ENCODE measurements at regions not wholly inside any gene's neighbourhood (a gene's known extent, or its start where the extent isn't known, plus 50 kb on each side); places are given as distances from the start of the nearest gene placed in this dataset.

DNA sequence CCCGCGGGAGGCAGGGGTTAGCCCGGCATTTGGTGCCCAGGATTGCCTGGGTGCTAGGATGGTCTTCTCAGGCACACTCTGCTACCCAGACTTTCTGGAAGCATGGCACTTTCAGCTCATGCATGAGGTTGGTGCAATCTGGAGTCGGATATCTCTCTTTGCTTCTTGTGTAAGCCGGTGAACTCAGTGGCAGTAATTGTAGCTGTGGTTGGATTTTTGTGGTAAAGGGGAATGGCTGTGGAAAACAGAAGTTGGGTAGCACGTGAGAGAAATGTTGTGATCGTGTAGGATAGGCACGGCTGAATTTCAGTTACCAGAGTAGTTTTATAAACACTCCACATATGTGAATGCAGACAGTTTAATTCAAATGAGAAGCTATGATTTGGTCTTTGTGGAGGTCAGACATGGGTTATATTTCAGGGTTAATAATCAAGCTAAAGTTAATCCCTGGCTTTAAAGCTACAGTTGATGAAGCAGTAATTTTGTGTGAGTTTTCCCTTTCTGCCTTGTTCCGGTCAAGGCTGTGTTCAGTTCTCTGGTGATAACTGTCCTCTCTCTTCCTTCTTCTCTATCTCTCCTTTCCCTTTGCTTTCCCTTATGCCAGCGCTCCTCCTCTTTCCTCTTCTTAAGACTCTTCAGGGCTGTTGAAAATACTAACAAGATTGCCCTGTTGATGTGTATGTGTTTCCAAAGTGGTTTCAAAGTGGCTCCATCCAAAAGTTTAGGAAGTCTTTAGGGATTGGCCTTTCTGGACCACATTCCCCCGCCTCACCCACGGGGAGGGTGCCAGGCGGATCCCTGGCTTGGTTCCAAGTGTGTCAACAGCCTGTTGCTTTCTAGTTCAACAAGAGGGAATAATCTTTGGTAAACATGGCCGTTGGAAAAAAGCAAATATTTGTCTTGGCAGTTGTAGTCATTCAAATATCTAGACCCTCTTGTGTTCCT is 404.6 kb upstream of the C2CD4B start:
- no peaks in the 10 kb centered on the region for H3K36me3 ChIP-seq (ENCODE audit: control insufficient read depth in 2 of 2, insufficient read depth in 2 of 2, low read length in 2 of 2)
- no peak overlapping the region for H3K9ac ChIP-seq (ENCODE audit: low read depth in 1 of 2, low read length in 2 of 2)
- peaks cover 34 to 54% of the 10 kb centered on the region in 2 donors for H3K4me1 ChIP-seq (ENCODE audit: control insufficient read depth in 2 of 2, insufficient read depth in 2 of 2, low read length in 2 of 2)

DNA sequence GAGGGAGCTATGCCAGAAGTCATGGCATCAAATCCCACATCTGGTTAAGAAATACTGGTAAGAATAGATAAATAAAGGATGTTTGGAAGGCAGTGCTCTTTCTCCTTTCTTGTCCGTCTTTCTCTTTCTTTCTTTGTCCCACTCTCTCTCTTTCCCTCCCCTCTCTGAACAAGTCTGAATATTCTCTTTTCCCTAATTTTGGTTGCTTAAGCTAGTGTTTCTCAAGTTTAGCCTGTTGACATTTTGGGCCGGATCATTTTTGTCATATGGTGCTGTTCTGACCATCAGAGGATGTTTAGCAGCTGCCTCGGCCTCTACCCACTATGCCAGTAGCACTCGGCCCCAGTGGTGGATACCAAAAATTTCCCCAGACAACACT is 405.3 kb upstream of the C2CD4B start:
- Histone ChIP-seq H3K9ac (ENCODE audit: low read depth in 1 of 2, low read length in 2 of 2) (no peak overlapping the region), H3K9me3 (ENCODE audit: control insufficient read depth in 2 of 2, low read length in 2 of 2) (no peaks in the 10 kb centered on the region), H3K4me1 (ENCODE audit: control insufficient read depth in 2 of 2, insufficient read depth in 2 of 2, low read length in 2 of 2) (peaks cover 34 to 50% of the 10 kb centered on the region in 2 donors), H3K27me3 (ENCODE audit: control insufficient read depth in 2 of 2, insufficient read depth in 2 of 2, low read length in 2 of 2) (no peaks in the 10 kb centered on the region), H3K4me3 (ENCODE audit: low read length in 2 of 2) (peak overlapping the region in 1 of 2 donors; percentile 1), H3K36me3 (ENCODE audit: control insufficient read depth in 2 of 2, insufficient read depth in 2 of 2, low read length in 2 of 2) (no peaks in the 10 kb centered on the region), H3K27ac (ENCODE audit: low read depth in 2 of 2, low read length in 2 of 2) (peak overlapping the region; percentile 50 to 78)

More for the DNA sequence above, 404.6 kb upstream of the C2CD4B start:
- peak overlapping the region in 1 of 2 donors; percentile 1 for H3K4me3 ChIP-seq (ENCODE audit: low read length in 2 of 2)
- H3K9me3 ChIP-seq (ENCODE audit: control insufficient read depth in 2 of 2, low read length in 2 of 2): no peaks in the 10 kb centered on the region
- H3K27me3 ChIP-seq (ENCODE audit: control insufficient read depth in 2 of 2, insufficient read depth in 2 of 2, low read length in 2 of 2): no peaks in the 10 kb centered on the region
- H3K27ac ChIP-seq (ENCODE audit: low read depth in 2 of 2, low read length in 2 of 2): peak overlapping the region; percentile 50 to 78

DNA sequence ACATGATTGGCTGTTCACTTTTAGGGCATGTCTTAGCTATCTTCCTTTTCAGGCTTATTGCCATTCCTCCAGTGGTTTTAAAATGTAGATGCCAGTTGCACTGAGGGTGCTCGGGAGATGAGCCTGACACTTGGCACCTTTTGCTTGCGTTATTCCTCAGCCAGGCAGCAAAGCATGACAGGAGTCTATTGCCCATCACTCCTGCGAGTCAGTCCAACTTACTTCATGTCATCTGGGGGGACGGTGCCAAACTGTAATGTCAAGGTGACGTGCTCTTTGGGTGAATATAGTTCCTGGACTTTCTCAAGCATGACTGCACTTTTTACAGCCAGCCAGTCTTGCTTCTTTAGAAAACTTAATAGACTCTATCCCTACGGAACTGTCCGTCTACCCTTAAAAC is 406.0 kb upstream of the C2CD4B start:
- no peak overlapping the region for H3K4me3 ChIP-seq (ENCODE audit: low read length in 2 of 2)
- H3K36me3 ChIP-seq (ENCODE audit: control insufficient read depth in 2 of 2, insufficient read depth in 2 of 2, low read length in 2 of 2): no peaks in the 10 kb centered on the region
- H3K9ac ChIP-seq (ENCODE audit: low read depth in 1 of 2, low read length in 2 of 2): no peak overlapping the region
- H3K9me3 ChIP-seq (ENCODE audit: control insufficient read depth in 2 of 2, low read length in 2 of 2): no peaks in the 10 kb centered on the region
- H3K4me1 ChIP-seq (ENCODE audit: control insufficient read depth in 2 of 2, insufficient read depth in 2 of 2, low read length in 2 of 2): peaks cover 31 to 43% of the 10 kb centered on the region in 2 donors
- peak overlapping the region in 1 of 2 donors; percentile 50 for H3K27ac ChIP-seq (ENCODE audit: low read depth in 2 of 2, low read length in 2 of 2)
- H3K27me3 ChIP-seq (ENCODE audit: control insufficient read depth in 2 of 2, insufficient read depth in 2 of 2, low read length in 2 of 2): no peaks in the 10 kb centered on the region

DNA sequence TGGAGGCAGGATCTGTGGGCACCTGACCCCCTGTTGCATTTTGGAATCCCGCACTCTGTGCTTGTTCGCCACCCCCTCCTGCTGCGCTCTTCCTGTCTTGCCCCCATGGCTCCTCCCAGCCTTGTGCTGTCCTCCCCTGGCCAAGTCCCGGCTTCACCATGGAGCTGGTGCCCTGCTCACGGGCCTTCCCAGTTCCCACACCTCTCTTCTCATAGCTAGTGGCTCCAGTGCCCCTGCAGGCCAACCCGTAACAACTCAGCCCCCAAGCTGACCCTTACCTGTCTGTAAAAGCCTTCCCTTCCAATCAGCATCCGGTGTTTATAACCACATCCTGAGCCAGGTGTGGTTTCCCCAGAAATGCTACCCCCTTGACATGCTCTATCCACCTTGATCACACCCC is 407.7 kb upstream of the C2CD4B start:
- Histone ChIP-seq H3K36me3 (ENCODE audit: control insufficient read depth in 2 of 2, insufficient read depth in 2 of 2, low read length in 2 of 2) (no peaks in the 10 kb centered on the region), H3K9ac (ENCODE audit: low read depth in 1 of 2, low read length in 2 of 2) (no peak overlapping the region), H3K4me1 (ENCODE audit: control insufficient read depth in 2 of 2, insufficient read depth in 2 of 2, low read length in 2 of 2) (peaks cover 28 to 35% of the 10 kb centered on the region in 2 donors), H3K27me3 (ENCODE audit: control insufficient read depth in 2 of 2, insufficient read depth in 2 of 2, low read length in 2 of 2) (no peaks in the 10 kb centered on the region), H3K9me3 (ENCODE audit: control insufficient read depth in 2 of 2, low read length in 2 of 2) (no peaks in the 10 kb centered on the region), H3K27ac (ENCODE audit: low read depth in 2 of 2, low read length in 2 of 2) (no peak overlapping the region), H3K4me3 (ENCODE audit: low read length in 2 of 2) (no peak overlapping the region)

DNA sequence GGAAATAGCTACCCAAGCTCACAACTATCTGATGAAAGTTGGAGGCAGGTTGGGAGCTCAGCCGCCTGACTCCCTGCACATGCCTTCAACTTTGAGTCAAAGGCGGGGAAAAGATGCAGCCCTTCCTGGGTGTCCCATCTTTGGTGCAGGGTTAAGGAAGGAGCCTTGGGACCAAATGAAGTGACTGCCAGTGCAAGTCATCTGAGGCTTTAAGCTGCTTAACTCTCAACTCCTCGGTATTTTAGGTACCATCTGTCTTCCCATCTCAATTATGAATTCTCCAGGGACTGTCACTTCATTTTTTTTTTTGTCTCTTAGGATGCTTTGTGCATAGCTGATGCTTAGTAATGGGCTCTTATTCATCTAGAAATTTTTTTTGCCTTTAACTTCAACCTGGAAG is 408.8 kb upstream of the C2CD4B start:
- Histone ChIP-seq H3K9ac (ENCODE audit: low read depth in 1 of 2, low read length in 2 of 2) (no peak overlapping the region), H3K27me3 (ENCODE audit: control insufficient read depth in 2 of 2, insufficient read depth in 2 of 2, low read length in 2 of 2) (no peaks in the 10 kb centered on the region), H3K4me3 (ENCODE audit: low read length in 2 of 2) (no peak overlapping the region), H3K4me1 (ENCODE audit: control insufficient read depth in 2 of 2, insufficient read depth in 2 of 2, low read length in 2 of 2) (peaks cover 17 to 30% of the 10 kb centered on the region in 2 donors), H3K9me3 (ENCODE audit: control insufficient read depth in 2 of 2, low read length in 2 of 2) (no peaks in the 10 kb centered on the region), H3K27ac (ENCODE audit: low read depth in 2 of 2, low read length in 2 of 2) (no peak overlapping the region), H3K36me3 (ENCODE audit: control insufficient read depth in 2 of 2, insufficient read depth in 2 of 2, low read length in 2 of 2) (no peaks in the 10 kb centered on the region)

DNA sequence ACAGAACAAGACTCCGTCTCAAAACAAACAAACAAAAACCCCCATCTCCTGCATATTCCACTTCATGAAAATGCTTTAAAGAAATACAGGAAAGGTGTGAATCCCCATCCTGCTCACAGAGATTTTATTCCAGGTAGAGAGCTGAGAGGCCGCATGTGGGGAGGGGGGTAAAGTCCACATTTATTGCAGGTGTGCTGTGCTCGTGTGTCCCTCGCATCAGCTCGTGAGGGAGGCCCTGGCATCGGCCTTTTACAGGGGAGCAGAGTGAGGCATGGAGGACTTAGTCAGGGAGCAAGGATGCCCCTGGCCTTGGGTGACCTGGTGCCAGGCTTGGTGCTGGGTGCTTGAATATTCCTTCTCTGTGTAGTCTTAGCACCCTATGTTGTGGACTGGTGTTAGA is 413.5 kb upstream of the C2CD4B start:
- Histone ChIP-seq H3K27ac (ENCODE audit: low read depth in 2 of 2, low read length in 2 of 2) (no peak overlapping the region), H3K4me3 (ENCODE audit: low read length in 2 of 2) (no peak overlapping the region), H3K9me3 (ENCODE audit: control insufficient read depth in 2 of 2, low read length in 2 of 2) (no peaks in the 10 kb centered on the region), H3K36me3 (ENCODE audit: control insufficient read depth in 2 of 2, insufficient read depth in 2 of 2, low read length in 2 of 2) (peaks cover 4 to 6% of the 10 kb centered on the region in 2 donors), H3K27me3 (ENCODE audit: control insufficient read depth in 2 of 2, insufficient read depth in 2 of 2, low read length in 2 of 2) (no peaks in the 10 kb centered on the region), H3K4me1 (ENCODE audit: control insufficient read depth in 2 of 2, insufficient read depth in 2 of 2, low read length in 2 of 2) (peaks cover 0 to 10% of the 10 kb centered on the region in 2 donors), H3K9ac (ENCODE audit: low read depth in 1 of 2, low read length in 2 of 2) (no peak overlapping the region)

DNA sequence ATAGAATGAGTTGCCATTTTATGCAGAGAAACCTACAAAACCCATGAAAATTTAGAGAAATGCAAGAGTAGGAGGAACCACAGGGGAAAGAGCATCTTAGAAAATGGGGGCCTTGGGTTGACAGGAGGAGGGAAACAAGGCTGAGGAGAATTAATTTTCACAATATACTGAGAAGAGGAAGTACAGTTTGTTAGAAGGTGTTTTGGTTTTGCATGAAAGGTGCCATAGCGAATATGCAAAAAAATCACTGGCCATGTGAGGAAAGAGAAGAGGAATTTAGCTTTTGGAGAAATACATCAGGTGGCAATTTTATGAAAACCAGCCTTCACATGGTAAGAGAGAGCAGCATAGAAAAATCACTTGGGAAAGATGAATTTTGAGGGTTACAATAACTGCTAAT is 413.9 kb upstream of the C2CD4B start:
- Histone ChIP-seq H3K4me3 (ENCODE audit: low read length in 2 of 2) (no peak overlapping the region), H3K27ac (ENCODE audit: low read depth in 2 of 2, low read length in 2 of 2) (no peak overlapping the region), H3K36me3 (ENCODE audit: control insufficient read depth in 2 of 2, insufficient read depth in 2 of 2, low read length in 2 of 2) (peaks cover 4 to 6% of the 10 kb centered on the region in 2 donors), H3K27me3 (ENCODE audit: control insufficient read depth in 2 of 2, insufficient read depth in 2 of 2, low read length in 2 of 2) (no peaks in the 10 kb centered on the region), H3K9me3 (ENCODE audit: control insufficient read depth in 2 of 2, low read length in 2 of 2) (no peaks in the 10 kb centered on the region), H3K4me1 (ENCODE audit: control insufficient read depth in 2 of 2, insufficient read depth in 2 of 2, low read length in 2 of 2) (peaks cover 2 to 10% of the 10 kb centered on the region in 2 donors), H3K9ac (ENCODE audit: low read depth in 1 of 2, low read length in 2 of 2) (peak overlapping the region in 1 of 2 donors; percentile 14)

DNA sequence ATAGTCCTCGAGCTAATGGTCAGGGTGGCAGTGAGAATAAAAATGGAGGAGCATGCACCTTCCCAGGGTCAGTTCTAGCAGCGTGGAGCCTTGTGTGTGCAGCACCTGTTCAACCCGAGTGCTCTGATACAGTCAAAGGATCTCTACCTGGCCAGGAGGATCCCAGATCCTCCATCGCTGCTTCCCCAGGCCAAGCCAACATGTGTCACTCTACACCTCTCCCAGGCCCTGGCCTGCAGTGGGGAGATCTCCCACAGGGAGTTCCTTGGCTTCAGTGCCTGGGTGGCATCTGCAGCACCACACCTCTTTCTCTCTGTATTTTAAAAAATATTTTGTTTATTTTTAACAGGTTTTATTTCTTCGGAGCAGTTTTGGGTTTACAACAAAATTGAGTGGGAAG is 414.8 kb upstream of the C2CD4B start:
- no peaks in the 10 kb centered on the region for H3K9me3 ChIP-seq (ENCODE audit: control insufficient read depth in 2 of 2, low read length in 2 of 2)
- H3K27ac ChIP-seq (ENCODE audit: low read depth in 2 of 2, low read length in 2 of 2): no peak overlapping the region
- no peak overlapping the region for H3K4me3 ChIP-seq (ENCODE audit: low read length in 2 of 2)
- no peak overlapping the region for H3K9ac ChIP-seq (ENCODE audit: low read depth in 1 of 2, low read length in 2 of 2)
- H3K27me3 ChIP-seq (ENCODE audit: control insufficient read depth in 2 of 2, insufficient read depth in 2 of 2, low read length in 2 of 2): no peaks in the 10 kb centered on the region
- peaks cover 2 to 10% of the 10 kb centered on the region in 2 donors for H3K4me1 ChIP-seq (ENCODE audit: control insufficient read depth in 2 of 2, insufficient read depth in 2 of 2, low read length in 2 of 2)
- peaks cover 4 to 6% of the 10 kb centered on the region in 2 donors for H3K36me3 ChIP-seq (ENCODE audit: control insufficient read depth in 2 of 2, insufficient read depth in 2 of 2, low read length in 2 of 2)

DNA sequence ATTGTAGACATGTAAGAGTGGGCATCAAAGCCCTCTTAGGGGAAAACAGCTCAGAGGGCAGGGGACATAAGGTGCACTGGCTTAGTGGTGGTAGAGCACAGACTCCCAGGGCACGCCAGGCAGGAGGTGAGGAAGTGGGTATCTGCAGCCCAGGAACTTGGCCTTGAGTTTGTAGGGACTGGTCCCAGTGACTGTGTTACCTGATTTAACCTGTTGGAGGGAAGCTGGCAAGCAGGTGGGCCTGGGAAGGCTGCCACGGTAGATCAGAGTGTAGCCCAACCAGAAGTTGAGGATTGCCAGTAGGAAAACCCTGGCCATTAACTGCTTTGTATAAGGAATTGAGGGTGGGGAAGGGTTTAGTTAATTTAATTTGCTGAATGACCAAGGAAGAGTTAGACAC is 417.5 kb upstream of the C2CD4B start:
- Histone ChIP-seq H3K9ac (ENCODE audit: low read depth in 1 of 2, low read length in 2 of 2) (no peak overlapping the region), H3K4me1 (ENCODE audit: control insufficient read depth in 2 of 2, insufficient read depth in 2 of 2, low read length in 2 of 2) (peaks cover 2 to 7% of the 10 kb centered on the region in 2 donors), H3K4me3 (ENCODE audit: low read length in 2 of 2) (no peak overlapping the region), H3K9me3 (ENCODE audit: control insufficient read depth in 2 of 2, low read length in 2 of 2) (no peaks in the 10 kb centered on the region), H3K27me3 (ENCODE audit: control insufficient read depth in 2 of 2, insufficient read depth in 2 of 2, low read length in 2 of 2) (no peaks in the 10 kb centered on the region), H3K36me3 (ENCODE audit: control insufficient read depth in 2 of 2, insufficient read depth in 2 of 2, low read length in 2 of 2) (peaks cover 4 to 11% of the 10 kb centered on the region in 2 donors), H3K27ac (ENCODE audit: low read depth in 2 of 2, low read length in 2 of 2) (no peak overlapping the region)

DNA sequence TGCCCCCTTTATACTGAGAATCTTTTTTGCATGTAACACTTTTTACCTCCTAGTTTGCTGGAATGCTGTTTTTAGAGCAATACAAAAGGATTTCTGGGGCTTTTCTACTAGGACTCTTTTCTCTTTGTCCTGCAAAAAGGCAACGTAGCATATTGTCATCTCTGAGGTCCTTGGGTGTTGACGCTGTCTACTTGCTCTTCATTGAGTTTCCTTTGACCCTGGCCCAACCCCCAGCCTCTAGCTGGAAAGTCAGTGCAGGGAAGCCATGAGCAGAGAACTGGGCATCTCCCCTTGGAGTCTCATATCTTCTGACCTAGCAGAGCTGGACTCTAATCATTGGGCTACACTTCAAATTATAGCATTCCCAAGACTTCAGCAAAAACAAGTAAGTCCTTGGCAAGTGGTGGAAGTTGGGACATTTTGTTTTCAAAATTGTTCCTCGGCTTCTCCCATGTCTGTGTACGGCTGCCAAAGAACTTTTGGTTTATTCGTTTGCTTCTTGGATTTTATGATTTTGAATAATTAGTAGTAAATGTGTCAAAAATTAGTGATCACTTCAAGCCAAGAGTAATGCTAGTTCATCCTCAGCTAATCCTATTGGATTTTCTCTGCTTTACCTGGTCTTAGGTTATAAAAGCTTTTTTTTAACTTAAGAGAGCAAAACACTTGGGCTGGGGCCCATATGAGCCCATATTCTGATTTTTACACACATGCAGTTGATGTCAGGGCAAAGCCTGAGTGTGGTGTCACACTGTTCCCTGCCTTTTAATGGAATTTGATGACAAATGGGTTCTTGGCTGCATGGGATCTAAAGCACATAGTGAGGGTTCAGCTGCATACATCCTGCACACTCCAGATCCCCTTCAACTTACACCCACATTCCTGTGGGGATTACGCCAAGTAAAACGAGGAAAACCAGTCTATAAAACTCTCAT is 419.5 kb upstream of the C2CD4B start:
- Histone ChIP-seq H3K4me1 (ENCODE audit: control insufficient read depth in 2 of 2, insufficient read depth in 2 of 2, low read length in 2 of 2) (peaks cover 8% of the 10 kb centered on the region in 2 donors), H3K36me3 (ENCODE audit: control insufficient read depth in 2 of 2, insufficient read depth in 2 of 2, low read length in 2 of 2) (peaks cover 3 to 11% of the 10 kb centered on the region in 2 donors), H3K9ac (ENCODE audit: low read depth in 1 of 2, low read length in 2 of 2) (no peak overlapping the region), H3K4me3 (ENCODE audit: low read length in 2 of 2) (no peak overlapping the region), H3K27ac (ENCODE audit: low read depth in 2 of 2, low read length in 2 of 2) (no peak overlapping the region), H3K27me3 (ENCODE audit: control insufficient read depth in 2 of 2, insufficient read depth in 2 of 2, low read length in 2 of 2) (no peaks in the 10 kb centered on the region), H3K9me3 (ENCODE audit: control insufficient read depth in 2 of 2, low read length in 2 of 2) (no peaks in the 10 kb centered on the region)
